Psoas muscle (tissue), 7 donors: ENCODE measurements at regions not wholly inside any gene's neighbourhood (a gene's known extent, or its start where the extent isn't known, plus 50 kb on each side); places are given as distances from the start of the nearest gene placed in this dataset.

Experiments
- ATAC-seq, 4 donors: fragments of 200-7000 bp; cut with Tn5 transposase; one replicate each; pipeline ENCODE4 v1.9.1; 2020; ENCODE audit warnings: moderate library complexity in 3 of 4, mild to moderate bottlenecking in 2 of 4
- DNase-seq, 2 donors: peaks; one replicate each; pipeline ENCODE4 v3.0.0-alpha.2; 2020
- H3K27ac ChIP-seq: fragments of 200-600 bp; one replicate; pipeline ENCODE4 v1.8.0; 2022
- H3K27me3 ChIP-seq, 3 donors: fragments of 200-600 bp in 1 of 3; one replicate each; pipeline versions ENCODE4 v1.6.1 to v1.8.0; 2013 to 2022; ENCODE audit warnings: low read length in 2 of 3, mild to moderate bottlenecking in 2 of 3, moderate library complexity in 1 of 3; ENCODE audit not compliant: insufficient read depth in 3 of 3
- H3K36me3 ChIP-seq, 2 donors: fragments of 200-600 bp in 1 of 2; one replicate each; pipeline versions ENCODE4 v1.6.1 to v1.8.0; 2013 to 2022; ENCODE audit warnings: low read depth in 1 of 2, mild to moderate bottlenecking in 1 of 2, moderate library complexity in 1 of 2; ENCODE audit not compliant: insufficient read depth in 1 of 2
- H3K4me1 ChIP-seq: fragments of 200-600 bp; one replicate; pipeline ENCODE4 v1.8.0; 2022
- H3K4me3 ChIP-seq: fragments of 200-600 bp; one replicate; pipeline ENCODE4 v1.8.0; 2022; ENCODE audit warnings: mild to moderate bottlenecking
- H3K9me3 ChIP-seq: fragments of 200-600 bp; one replicate; pipeline ENCODE4 v1.8.0; 2022
- WGBS, 3 donors: extraction: QIAGEN DNeasy Blood & Tissue Kit; methylation state at CpG; one replicate each; pipeline versions ENCODE4 v1.1.6 to v1.1.7; 2013; 5-methylcytosine and 5-hydroxymethylcytosine counted together
- intact Hi-C, 2 donors: fragments of 100-400 bp; cut with DNase I; formaldehyde crosslinking; loops; one replicate each; pipeline versions ENCODE4 v1.11.0 to v1.14.2; 2022
- TF ChIP-seq, protein P1 (sequence below): fragments of 200-600 bp; IDR thresholded peaks from one replicate; pipeline ENCODE4 v1.8.0; 2022; ENCODE audit warnings: antibody characterized with exemption
- donor health status: healthy with polysubstance abuse.
- donor health status: DM: no; HTN: no; CAD: no; lungs with moderate emphysema.
- donor health status: Bipolar disorder and iron deficiency.
- donor health status: healthy.
- donor health status: DM: yes; HTN: yes; CAD: no.
- donor health status: DM: no; HTN: no; CAD: no.
- donor health status: DM: yes; HTN: yes; CAD: no.

DNA sequence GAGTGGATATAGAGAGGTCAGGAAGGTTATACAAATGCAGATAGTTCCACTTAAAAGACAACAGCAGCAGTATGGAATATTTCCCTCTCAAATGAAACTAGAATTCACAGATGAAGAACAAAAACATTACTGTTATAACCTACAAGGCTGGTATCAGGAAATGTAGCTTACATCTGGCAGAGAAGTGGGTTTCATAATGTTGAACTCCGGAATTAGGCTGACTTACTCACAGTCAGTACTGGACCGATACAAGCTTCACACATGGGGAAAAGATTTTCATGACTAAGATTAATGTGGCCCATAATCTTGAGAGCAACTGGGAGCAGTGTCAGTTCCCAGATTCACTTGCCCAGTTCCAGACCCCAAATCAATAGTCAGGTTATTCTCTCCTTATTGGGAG lies 353.9 kb downstream of the DUSP6 start:
- Histone ChIP-seq H3K9me3 (no peaks in the 10 kb centered on the region), H3K4me3 (no peak overlapping the region), H3K27ac (no peak overlapping the region), H3K4me1 (no peaks in the 10 kb centered on the region), H3K36me3 (no peaks in the 10 kb centered on the region), H3K27me3 (no peaks in the 10 kb centered on the region)
- TF ChIP-seq, protein P1, sequence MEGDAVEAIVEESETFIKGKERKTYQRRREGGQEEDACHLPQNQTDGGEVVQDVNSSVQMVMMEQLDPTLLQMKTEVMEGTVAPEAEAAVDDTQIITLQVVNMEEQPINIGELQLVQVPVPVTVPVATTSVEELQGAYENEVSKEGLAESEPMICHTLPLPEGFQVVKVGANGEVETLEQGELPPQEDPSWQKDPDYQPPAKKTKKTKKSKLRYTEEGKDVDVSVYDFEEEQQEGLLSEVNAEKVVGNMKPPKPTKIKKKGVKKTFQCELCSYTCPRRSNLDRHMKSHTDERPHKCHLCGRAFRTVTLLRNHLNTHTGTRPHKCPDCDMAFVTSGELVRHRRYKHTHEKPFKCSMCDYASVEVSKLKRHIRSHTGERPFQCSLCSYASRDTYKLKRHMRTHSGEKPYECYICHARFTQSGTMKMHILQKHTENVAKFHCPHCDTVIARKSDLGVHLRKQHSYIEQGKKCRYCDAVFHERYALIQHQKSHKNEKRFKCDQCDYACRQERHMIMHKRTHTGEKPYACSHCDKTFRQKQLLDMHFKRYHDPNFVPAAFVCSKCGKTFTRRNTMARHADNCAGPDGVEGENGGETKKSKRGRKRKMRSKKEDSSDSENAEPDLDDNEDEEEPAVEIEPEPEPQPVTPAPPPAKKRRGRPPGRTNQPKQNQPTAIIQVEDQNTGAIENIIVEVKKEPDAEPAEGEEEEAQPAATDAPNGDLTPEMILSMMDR: no peak
- ATAC-seq (no peak), DNase-seq (no peak)
- WGBS, 3 donors: 54 to 60% (median 55%) methylated on average over 2 of the region's 2 CpGs
- intact Hi-C loops: loop anchor here (10.0 kb wide), 4 partner anchors 104 to 884 kb away; partner anchors contain the start of genes CEP290 (in 1 of the 2), KITLG (in 1 of the 2) and TMTC3 (in 1 of the 2)

DNA sequence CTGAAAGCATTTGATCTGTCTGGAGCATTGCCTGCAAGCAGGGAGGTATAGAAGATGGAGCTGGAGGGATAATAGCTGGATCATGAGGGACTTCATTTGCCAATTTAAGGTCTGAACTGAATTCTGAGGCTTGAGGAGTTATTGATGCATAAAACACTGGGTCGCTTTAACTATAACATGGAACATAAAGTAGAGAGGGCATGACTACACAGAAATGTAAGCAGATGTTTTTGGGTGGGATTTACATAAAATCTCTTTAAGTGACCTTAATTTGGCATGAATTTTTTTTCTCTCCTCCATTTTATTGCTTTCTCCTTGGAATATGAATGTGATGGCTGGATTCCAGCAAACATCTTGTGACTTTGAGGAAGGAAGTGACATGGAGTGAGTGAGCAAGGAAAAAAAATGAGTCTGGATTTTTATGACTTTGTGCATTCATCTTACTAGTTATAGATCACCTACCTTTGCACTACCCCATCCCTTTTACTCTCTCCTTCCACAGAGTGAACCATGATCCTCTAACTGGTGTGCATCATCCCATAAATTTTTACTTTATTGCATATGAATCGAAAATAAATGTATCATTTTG lies 356.0 kb downstream of the DUSP6 start:
- H3K36me3 ChIP-seq: no peaks in the 10 kb centered on the region
- H3K27me3 ChIP-seq: no peaks in the 10 kb centered on the region
- intact Hi-C loops: loop anchor here (10.0 kb wide), 4 partner anchors 101 to 881 kb away; partner anchors contain the start of genes CEP290 (in 1 of the 2), KITLG (in 1 of the 2) and TMTC3 (in 1 of the 2)
- no peak overlapping the region for H3K4me3 ChIP-seq
- DNase-seq (no peak), ATAC-seq (no peak)
- 88 to 91% (median 90%) methylated on average over 2 of the region's 2 CpGs for WGBS, 3 donors
- TF ChIP-seq, protein P1: no peak
- H3K9me3 ChIP-seq: no peaks in the 10 kb centered on the region
- H3K27ac ChIP-seq: no peak overlapping the region
- no peaks in the 10 kb centered on the region for H3K4me1 ChIP-seq

DNA sequence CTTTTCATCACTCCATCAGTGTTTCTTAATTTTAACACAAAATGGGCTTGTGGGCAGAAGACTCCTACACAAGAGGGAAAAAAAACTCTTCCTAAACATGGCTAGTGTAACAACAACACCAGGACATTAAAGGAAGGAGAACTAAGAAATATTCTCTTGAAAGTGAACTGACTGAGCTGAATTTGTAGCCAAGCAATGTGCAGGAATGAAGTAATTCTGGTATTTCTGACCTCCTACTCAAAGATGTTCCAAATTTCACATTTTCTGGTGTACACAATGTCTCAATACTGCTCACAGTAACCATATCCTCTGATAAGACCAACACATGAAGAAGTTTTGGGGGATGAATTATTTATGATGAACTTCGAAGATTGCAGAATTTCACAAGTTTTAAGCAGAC lies 357.3 kb downstream of the DUSP6 start:
- Histone ChIP-seq H3K27ac (no peak overlapping the region), H3K27me3 (no peaks in the 10 kb centered on the region), H3K4me1 (no peaks in the 10 kb centered on the region), H3K4me3 (no peak overlapping the region), H3K9me3 (no peaks in the 10 kb centered on the region), H3K36me3 (no peaks in the 10 kb centered on the region)
- DNase-seq: no peak
- TF ChIP-seq, protein P1: no peak
- intact Hi-C loops: loop anchor here (5.0 to 10.0 kb wide), 5 partner anchors 100 to 880 kb away; partner anchors contain the start of genes CEP290 (in 1 of the 2), KITLG (in 1 of the 2) and TMTC3 (in 1 of the 2)
- 65 to 75% (median 66%) methylated on average over 1 of the region's 1 CpG for WGBS, 3 donors
- no peak for ATAC-seq

DNA sequence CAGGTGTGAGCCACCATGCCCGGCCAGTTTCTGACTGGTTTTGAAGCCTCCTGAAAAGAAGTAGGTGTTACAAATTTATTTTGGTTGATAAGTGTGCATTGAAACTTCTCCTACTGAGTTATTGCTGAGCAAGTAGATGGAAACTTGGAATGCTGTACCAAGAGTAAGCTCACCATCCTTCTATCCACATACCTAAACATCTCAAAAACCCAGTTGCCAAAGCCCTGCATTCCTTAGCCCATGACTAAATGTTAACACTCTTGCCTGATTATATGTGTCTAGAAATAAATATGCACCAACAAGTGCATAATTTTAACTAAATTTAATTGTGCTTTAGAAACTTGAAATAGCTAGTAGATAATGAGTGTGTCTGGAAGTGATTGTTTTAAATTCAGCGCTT lies 357.8 kb downstream of the DUSP6 start:
- WGBS, 3 donors: 88 to 93% (median 93%) methylated on average over 2 of the region's 2 CpGs
- no peak overlapping the region for H3K27ac ChIP-seq
- DNase-seq (no peak), ATAC-seq (no peak)
- no peaks in the 10 kb centered on the region for H3K36me3 ChIP-seq
- H3K27me3 ChIP-seq: no peaks in the 10 kb centered on the region
- TF ChIP-seq, protein P1: no peak
- no peaks in the 10 kb centered on the region for H3K4me1 ChIP-seq
- intact Hi-C loops: loop anchor here (5.0 to 10.0 kb wide), 5 partner anchors 100 to 880 kb away; partner anchors contain the start of genes CEP290 (in 1 of the 2), KITLG (in 1 of the 2) and TMTC3 (in 1 of the 2)
- H3K9me3 ChIP-seq: no peaks in the 10 kb centered on the region
- no peak overlapping the region for H3K4me3 ChIP-seq
